Cardiac muscle cell (in vitro differentiated cells and primary cell): ENCODE measurements at regions not wholly inside any gene's neighbourhood (a gene's known extent, or its start where the extent isn't known, plus 50 kb on each side); places are given as distances from the start of the nearest gene placed in this dataset.

Experiments used
- DNase-seq, 2 donors: peaks; one replicate each; pipeline versions ENCODE4 v3.0.0 to v3.0.0-alpha.2; 2010 to 2017; ENCODE audit warnings: low read depth in 1 of 2, low spot score in 1 of 2
- H3K27ac ChIP-seq: fragments of 200-600 bp; sonication (generic); 2 replicates; pipeline ENCODE4 v1.5.1; 2016
- H3K27me3 ChIP-seq: fragments of 200-600 bp; sonication (generic); 2 replicates; pipeline ENCODE4 v1.6.0; 2016; ENCODE audit warnings: control low read depth
- H3K36me3 ChIP-seq: fragments of 200-600 bp; sonication (generic); 2 replicates; pipeline ENCODE4 v1.5.1; 2016; ENCODE audit warnings: control low read depth
- H3K4me1 ChIP-seq: fragments of 200-600 bp; sonication (generic); 2 replicates; pipeline ENCODE4 v1.8.1; 2017; ENCODE audit warnings: low read depth, mild to moderate bottlenecking, mixed run types
- H3K4me3 ChIP-seq: fragments of 200-600 bp; sonication (generic); 2 replicates; pipeline ENCODE4 v1.5.1; 2016; ENCODE audit warnings: mild to moderate bottlenecking
- H3K9me3 ChIP-seq: fragments of 200-600 bp; sonication (generic); 2 replicates; pipeline ENCODE4 v1.5.1; 2017; ENCODE audit warnings: low read depth, mild to moderate bottlenecking, control low read depth
- TF ChIP-seq, protein P1 (sequence below): IDR thresholded peaks from 2 replicates; pipeline ENCODE4 v1.5.1; 2012; ENCODE audit warnings: low read depth, mild to moderate bottlenecking, low read length

DNA sequence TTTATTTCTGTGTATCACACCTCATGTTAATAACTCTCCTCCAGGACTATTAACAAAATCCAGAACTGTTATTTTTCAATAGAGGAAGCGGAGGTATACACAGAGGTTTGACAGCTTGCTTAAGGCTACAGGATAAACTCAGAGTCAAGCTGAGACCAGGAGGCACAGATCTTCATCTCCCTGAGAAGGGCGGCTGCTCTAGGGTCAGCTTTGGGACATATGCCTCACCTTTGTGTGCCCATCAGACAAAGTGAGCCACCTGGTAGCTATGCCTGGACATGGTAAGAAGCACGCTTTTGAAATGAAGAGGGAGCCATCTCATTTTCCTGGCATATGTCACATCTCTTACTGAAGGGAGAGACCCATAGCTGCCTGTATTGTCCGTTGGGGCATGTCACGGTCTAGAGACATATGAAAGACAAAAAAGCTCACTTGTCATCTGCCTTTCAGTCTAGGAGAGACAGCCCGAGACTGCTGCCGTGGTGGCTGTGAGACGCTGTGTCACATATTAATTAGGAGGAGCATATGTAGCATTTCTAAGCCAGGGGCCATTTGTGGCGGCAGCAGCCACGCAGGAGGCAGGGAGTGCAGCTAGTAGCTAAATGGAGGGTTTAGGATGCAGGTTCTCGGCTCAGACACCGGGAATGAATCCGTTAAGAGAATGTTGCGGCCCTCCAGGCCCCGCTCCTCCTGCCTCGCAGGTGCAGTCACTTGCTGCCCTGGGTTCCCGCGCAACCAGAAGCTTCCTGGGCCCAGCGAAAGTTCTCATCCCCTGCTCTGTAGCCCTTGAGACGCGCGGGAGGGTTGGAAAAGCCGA, 161.3 kb upstream of the C1orf21 start:
- no peaks in the 10 kb centered on the region for H3K27me3 ChIP-seq
- no peak overlapping the region for H3K27ac ChIP-seq
- no peak overlapping the region for H3K4me3 ChIP-seq
- H3K9me3 ChIP-seq: no peaks in the 10 kb centered on the region
- TF ChIP-seq, protein P1, sequence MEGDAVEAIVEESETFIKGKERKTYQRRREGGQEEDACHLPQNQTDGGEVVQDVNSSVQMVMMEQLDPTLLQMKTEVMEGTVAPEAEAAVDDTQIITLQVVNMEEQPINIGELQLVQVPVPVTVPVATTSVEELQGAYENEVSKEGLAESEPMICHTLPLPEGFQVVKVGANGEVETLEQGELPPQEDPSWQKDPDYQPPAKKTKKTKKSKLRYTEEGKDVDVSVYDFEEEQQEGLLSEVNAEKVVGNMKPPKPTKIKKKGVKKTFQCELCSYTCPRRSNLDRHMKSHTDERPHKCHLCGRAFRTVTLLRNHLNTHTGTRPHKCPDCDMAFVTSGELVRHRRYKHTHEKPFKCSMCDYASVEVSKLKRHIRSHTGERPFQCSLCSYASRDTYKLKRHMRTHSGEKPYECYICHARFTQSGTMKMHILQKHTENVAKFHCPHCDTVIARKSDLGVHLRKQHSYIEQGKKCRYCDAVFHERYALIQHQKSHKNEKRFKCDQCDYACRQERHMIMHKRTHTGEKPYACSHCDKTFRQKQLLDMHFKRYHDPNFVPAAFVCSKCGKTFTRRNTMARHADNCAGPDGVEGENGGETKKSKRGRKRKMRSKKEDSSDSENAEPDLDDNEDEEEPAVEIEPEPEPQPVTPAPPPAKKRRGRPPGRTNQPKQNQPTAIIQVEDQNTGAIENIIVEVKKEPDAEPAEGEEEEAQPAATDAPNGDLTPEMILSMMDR: no peak
- DNase-seq: no peak
- H3K36me3 ChIP-seq: no peaks in the 10 kb centered on the region
- no peaks in the 10 kb centered on the region for H3K4me1 ChIP-seq

DNA sequence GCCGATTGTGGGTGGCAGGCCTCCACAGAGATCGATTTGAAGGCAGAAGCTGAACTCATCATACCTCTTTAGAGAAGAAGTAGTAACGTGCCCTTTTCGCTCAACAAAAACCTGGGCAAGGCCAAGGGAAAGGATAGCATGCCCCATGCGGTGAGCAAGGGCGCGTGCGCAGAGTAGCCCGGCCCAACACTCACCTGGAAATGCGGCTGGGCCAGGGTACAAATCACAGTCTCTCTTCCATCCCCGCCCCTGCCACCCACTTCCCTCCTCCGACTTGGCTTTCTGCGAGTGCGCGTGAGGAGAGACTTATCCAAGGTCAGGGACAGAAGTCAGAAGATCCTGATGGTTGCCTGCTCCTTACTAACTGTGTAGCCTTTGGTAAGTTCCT, 160.7 kb upstream of the C1orf21 start:
- DNase-seq: no peak
- H3K4me1 ChIP-seq: no peaks in the 10 kb centered on the region
- no peaks in the 10 kb centered on the region for H3K9me3 ChIP-seq
- no peaks in the 10 kb centered on the region for H3K27me3 ChIP-seq
- H3K27ac ChIP-seq: no peak overlapping the region
- no peak overlapping the region for H3K4me3 ChIP-seq
- TF ChIP-seq, protein P1: no peak
- H3K36me3 ChIP-seq: no peaks in the 10 kb centered on the region

DNA sequence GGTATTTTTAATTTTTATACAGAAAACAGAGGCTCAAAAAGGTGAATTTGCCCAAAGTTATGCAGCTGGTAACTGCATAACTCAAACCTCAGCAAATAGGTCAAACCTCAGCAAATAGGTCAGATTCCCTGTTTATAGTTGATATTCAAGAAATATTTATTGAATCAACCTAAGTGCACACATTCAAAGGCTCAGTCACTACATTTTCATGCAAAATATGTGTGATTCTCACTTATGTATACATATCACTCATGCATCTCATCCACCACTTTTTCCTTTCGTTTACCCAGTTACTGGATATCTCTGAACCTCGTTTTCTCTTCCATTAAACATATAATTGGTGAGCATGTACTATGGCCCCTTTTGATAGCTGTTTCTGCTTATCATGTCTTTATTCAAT, 158.3 kb upstream of the C1orf21 start:
- TF ChIP-seq, protein P1: no peak
- no peak overlapping the region for H3K27ac ChIP-seq
- no peaks in the 10 kb centered on the region for H3K9me3 ChIP-seq
- no peaks in the 10 kb centered on the region for H3K27me3 ChIP-seq
- H3K36me3 ChIP-seq: no peaks in the 10 kb centered on the region
- H3K4me1 ChIP-seq: no peaks in the 10 kb centered on the region
- DNase-seq: no peak
- no peak overlapping the region for H3K4me3 ChIP-seq

DNA sequence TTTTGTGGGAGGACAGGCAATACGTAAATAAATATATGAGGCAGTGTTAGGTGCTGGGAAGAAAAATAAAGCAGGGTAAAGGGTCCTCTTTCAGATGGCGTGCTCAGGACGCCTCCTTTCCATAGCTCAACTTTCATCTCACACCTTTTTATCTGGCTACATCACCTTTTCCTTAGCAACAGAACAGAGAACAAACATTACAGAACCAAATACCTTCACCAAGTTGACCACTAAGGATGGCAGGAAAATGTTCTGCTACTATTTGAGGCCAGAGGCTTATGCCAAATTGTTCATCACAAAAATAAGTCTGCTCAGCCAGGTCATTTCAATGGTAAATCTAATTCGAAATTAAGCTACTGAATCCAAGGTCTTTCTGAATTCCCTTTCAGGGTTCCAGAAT, 149.2 kb upstream of the C1orf21 start:
- H3K27ac ChIP-seq: no peak overlapping the region
- peaks cover 7% of the 10 kb centered on the region for H3K4me1 ChIP-seq
- DNase-seq: no peak
- H3K36me3 ChIP-seq: no peaks in the 10 kb centered on the region
- H3K4me3 ChIP-seq: no peak overlapping the region
- no peaks in the 10 kb centered on the region for H3K27me3 ChIP-seq
- TF ChIP-seq, protein P1: no peak
- no peaks in the 10 kb centered on the region for H3K9me3 ChIP-seq

DNA sequence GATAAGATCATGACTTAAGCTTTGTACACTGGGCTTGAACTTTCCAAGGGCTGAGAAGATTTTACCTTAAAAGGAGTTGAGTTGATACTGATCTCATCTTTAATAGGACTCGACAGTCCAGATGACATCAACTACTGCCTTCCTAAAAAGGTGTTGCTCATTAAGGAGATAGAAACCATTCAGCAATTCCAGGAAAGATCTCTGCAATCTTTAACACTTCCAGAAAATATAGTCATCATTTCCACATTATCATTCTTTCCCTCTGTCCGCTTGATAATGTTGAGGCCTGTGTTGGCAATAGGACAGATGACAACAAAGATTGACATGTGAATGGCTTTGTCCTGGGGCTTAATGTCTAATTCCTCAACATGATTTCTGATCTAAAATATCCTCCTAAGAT, 145.4 kb upstream of the C1orf21 start:
- TF ChIP-seq, protein P1: no peak
- DNase-seq: no peak
- no peak overlapping the region for H3K4me3 ChIP-seq
- no peaks in the 10 kb centered on the region for H3K27me3 ChIP-seq
- H3K27ac ChIP-seq: no peak overlapping the region
- peaks cover 19% of the 10 kb centered on the region for H3K4me1 ChIP-seq
- H3K36me3 ChIP-seq: no peaks in the 10 kb centered on the region
- no peaks in the 10 kb centered on the region for H3K9me3 ChIP-seq
